ENCODE measurements at regions not wholly inside any gene's neighbourhood (a gene's known extent, or its start where the extent isn't known, plus 50 kb on each side); places are given as distances from the start of the nearest gene placed in this dataset.
A peak's percentile ranks its signal among the peaks of the same experiment; 100 is the strongest.
"Not testable (repeated sequence)": the region's sequence is repeated elsewhere in the genome, so short reads cannot be mapped to it uniquely, and the experiment has no call there.

DNA sequence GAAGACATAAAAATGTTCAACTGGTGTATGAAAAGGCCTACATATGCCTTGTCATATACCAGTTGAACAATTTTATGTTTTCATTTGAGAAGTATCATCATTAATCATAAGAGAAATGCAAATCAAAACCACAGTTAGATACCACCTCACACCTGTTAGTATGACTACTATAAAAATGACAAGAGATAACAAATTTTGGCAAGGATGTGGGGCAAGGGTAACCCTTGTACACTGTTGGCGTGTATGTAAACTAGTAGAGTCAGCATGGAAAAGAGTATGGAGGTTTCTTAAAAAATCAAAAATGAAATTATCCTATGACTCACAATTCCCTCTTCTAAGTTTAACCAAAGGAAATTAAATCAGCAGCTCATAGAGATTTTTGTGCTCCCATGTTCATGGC lies 250.4 kb upstream of the ST8SIA4 start:
- DNase-seq: no peak

DNA sequence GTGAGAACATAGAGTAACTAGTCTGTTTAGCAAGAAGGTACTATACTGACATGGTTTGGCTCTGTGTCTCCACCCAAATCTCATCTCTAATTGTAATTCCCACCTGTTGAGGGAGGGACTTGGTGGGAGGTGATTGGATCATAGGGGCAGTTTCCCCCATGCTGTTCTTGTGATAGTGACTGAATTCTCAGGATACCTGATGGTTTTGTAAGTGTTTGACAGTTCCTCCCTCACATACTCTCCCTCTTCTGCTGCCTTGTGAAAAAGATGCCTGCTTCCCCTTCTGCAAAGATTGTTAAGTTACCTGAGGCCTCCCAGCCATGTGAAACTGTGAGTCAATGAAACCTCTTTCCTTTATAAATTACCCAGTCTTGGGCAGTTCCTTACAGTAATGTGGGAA lies 240.4 kb upstream of the ST8SIA4 start:
- DNase-seq: no peak

DNA sequence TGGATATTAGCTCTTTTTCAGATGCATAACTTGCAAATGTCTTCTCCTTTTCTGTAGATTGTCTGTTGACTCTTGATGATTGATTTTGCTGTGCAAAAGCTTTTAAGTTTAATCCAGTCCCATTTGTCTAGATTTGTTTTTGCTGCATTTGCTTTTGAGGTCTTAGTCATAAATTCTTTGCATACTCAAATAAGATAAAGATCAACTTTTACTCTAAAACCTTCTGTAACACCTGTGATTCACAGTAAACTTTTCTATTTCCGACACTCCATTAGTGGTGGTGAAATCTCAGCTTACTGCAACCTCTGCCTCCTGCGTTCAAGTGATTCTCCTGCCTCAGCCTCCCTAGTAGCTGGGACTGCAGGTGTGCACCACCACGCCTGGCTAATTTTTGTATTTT lies 239.0 kb upstream of the ST8SIA4 start:
- DNase-seq: no peak

DNA sequence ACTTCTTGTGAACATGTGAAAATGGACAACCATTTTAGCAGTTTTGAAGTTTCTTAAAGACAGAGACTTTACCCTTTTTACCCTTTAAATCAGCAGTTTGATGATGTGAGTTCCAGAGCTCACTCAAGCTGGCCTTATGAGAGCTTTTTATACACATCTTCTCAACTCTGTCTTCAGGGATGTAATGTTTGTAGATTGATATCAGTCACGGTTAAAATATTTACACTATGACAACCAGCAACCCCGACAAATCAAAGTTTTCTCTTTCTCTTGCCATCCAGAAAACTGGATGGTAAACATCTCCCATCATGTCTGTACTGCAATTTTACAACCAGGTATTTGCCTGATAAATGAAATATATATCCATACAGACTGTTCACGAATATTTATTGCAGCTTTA lies 233.4 kb upstream of the ST8SIA4 start:
- DNase-seq: no peak

DNA sequence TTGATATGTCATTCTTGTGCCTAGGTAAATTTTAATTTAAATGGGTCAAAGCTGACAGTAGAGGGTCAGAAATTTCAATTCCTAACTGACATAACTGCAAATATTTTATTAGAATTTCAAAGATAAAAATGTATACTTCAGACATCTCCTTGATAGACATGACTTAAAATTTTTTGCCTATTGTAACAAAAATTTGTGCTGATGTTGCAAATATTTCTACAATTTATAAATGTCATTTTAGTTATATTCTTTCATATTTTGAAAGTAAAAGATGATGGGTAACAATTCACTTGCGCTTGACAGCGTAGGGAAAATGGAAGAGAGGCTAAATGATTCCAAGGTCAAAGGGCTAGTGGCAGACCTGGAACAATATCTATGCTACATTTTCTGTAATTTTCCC lies 220.3 kb upstream of the ST8SIA4 start:
- no peak for DNase-seq

DNA sequence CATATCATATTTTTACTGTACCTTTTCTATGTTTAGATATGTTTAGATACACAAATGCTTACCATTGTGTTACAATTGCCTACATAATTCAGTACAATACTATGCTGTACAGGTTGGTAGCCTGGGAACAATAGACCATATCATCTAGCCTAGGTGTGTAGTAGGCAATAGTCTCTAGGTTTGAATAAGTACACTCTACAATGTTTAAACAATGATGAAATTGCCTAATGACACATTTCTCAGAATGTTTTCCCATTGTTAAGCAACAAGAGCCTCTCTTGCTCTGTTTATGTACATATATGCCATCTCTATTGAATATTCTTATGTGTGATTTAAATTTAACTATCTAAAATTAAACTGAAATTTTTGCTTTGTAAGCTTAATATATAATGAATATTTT lies 209.6 kb upstream of the ST8SIA4 start:
- DNase-seq: no peak

DNA sequence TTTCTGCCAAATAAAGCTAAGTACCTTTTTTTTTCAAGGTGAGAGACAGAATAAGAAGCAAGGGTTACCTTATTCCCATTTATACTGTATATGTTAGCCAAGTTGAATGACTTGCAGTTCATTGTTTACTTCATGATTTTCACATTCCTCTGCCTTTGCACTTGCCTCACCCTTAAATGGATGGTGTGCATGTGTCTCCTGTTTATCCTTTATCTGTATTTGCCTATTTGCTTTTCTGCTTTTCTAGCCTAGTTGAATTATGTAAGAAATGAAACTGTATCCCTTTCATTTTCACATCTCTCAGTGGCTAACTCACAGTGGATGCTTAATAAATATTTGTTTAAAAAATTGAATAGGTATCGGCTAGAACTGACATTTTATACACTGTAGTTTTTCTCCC lies 200.8 kb upstream of the ST8SIA4 start:
- no peak for DNase-seq

DNA sequence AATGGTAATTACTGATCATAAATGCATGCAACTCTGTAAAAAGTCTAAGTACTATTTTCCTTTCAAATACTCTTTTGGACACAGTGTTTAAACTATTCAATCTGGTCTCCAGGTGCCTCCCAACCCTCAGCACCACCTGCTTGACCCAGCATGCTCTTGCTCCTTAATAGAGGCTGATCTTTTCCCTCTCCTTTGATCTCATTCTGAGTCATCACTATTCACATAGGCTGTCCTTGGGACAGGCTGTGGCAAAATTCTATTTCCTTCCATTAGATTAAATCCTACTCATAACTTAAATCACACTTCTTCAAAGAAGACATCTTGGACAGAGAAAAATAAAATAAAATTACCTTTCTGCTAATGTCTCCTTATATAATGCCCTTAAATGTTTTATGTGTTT lies 199.4 kb upstream of the ST8SIA4 start:
- no peak for DNase-seq

DNA sequence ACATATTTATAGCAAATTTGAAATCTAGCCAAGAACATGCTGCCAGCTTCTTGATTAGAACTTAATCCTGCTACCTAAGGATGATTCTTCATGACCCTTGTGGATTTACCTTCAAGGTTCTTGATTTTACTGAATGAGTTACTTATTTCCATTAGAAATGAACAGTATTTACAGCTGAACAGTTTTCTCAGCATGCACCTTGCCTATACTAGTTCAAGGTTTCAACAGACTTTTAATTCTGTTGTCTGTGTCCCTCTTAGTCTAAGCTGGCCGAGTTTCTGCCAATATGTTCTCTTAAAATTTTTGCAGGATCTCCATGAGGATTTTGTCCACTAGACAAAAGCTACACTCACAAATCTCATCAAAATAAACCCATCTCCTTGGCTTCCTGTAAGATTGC lies 188.8 kb upstream of the ST8SIA4 start:
- DNase-seq: no peak

DNA sequence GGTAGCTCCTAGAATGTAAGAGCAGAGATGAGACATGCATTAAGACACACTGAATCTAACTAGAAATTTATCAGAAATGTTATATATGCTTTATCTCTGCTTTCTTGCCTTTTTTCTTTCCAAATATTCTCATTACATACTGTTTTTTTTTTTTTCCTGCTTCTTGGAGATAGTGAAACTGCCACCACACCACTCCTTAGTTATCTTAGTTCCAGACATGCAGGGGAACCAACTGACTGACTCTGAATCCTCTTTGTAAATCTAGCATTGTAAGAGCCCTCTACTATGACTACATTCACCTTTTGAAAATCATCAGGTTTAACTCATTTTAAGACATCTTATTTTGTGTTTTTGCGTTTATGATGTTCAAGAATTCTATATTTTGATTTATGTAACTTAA lies 181.3 kb upstream of the ST8SIA4 start:
- no peak for DNase-seq

DNA sequence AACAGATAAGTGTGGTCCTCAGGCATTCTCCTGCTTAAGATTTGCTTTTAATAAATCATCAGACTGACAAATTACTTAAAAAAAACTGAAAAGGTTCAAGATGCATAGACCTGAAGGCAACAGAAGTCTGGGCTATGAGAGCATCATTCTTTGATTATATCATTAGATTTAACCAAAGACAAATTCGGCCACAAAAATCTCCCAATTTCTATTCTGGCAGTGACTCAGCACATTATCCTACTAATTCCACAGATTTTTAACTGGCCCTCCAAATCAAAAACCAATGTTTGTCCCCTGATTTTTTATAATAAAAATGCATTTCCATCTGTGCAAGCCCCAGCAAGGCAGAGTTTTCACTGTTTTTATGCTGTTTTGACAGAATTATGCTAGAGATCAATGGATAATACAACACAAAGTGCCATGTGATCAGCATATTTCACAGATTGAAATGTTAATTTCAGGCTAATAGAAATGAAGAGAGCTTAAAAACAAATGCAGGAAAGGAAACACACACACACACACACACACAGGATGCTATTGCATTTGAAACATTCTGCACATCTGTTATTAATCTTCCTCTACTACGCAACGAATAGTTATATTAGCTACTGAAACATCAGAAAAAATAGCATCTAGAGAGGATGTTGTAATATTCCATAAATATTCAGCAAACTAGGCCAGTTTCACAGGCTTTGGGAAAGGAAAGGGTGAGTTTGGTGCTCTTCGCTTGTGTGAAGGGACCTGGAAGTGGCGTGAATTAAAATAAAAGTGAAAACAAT lies 177.6 kb upstream of the ST8SIA4 start:
- DNase-seq: no peak

DNA sequence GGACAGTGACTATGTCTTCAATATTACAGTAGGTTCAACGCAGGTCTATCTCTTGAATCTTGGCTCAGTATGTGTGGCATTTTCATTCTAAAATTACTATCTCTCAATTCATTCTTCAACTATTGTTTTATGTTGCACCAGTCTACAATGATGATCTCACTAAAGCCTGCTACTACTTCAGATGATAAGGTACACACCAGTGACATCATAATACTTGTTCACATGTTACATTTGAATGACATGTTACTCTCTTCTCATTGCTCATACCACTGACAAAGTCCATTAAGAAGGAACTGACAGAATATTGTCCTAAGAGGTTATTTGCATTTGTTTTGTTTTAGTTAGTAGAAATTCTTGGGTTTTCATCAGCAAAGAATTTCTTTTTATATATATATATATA lies 165.2 kb upstream of the ST8SIA4 start:
- DNase-seq: no peak

DNA sequence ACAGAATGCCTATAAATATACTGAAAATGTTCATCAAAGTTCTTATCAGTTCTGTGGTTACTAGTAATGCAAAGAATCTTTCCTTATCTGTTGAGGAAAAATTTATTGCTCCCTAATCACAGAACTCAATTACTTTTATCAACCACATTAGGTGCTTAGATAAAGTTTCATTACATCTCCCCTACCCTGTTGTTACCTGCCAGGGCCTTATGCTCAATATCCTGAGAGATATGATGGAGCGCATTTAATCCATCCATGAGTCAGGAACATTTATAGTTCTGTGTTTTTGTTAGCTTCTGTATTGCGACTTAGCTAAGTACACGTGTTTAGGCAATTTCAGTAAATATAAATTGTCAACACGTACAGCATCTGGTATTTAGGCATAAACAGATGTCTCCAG lies 164.3 kb upstream of the ST8SIA4 start:
- DNase-seq: no peak

DNA sequence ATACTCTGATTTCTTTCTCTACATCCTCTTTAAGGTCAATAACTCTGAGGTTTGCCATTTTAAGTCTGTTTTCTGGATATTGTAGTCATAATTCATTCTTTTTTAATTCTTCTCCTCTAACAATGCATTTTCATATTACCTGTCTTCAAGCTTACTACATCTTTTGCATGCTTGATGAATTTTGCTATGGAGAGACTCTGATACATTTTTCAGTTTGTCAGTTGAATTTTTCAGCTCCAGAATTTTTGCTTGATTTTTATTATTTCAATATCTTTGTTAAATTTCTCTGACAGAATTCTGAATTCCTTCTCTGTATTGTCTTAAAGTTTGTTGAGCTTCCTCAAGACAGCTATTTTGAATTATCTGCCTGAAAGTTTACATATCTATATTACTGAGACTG lies 159.8 kb upstream of the ST8SIA4 start:
- no peak for DNase-seq

DNA sequence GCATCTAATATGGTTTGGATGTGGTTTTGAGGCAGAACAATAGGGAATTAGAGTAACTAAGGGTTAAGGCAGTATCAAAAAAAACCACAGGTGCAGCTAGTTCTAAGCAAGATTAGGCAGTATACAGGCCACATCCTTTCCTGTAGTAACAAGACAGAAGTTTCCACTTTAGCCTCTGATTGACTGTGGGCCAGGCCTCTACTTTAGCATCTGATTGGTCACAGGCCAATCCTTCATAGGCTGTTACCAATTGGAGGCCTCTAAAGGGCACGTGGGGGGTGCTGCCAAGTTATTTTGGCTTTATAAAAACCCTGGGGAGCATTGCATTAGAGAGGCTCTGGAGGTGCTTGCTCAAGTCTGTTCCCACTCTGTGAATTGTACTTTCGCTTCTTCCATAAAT lies 144.1 kb upstream of the ST8SIA4 start:
- DNase-seq: peak; percentile 4

DNA sequence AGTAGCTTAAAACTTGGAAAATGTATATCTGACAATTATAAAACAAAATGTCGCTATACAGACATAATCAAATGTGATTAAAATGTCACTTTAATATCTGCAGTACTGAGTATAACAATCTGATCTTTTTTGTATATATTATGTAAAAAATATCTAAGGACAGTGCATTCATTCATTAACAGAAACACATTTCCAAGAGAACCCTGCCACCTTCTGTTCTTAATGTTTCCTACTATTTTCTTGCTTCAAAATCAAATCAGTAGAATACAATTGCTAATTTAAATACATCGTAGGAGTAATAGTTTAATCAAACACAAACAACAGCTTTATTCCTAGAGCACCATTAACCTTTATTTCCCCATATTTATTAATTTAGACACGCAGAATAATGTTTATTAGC lies 142.6 kb upstream of the ST8SIA4 start:
- no peak for DNase-seq

DNA sequence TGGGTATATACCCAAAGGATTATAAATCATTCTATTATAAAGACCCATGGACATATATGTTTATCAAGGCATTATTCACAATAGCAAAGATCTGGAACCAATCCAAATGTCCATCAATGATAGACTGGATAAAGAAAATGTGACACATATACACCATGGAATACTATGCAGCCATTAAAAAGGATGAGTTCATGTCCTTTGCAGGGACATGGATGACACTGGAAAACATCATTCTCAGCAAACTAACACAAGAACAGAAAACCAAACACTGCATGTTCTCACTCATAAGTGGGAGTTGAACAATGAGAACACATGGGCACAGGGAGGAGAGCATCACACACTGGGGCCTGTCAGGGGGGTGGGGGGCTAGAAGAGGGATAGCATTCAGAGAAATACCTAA lies 136.9 kb upstream of the ST8SIA4 start:
- DNase-seq: not testable (repeated sequence)

DNA sequence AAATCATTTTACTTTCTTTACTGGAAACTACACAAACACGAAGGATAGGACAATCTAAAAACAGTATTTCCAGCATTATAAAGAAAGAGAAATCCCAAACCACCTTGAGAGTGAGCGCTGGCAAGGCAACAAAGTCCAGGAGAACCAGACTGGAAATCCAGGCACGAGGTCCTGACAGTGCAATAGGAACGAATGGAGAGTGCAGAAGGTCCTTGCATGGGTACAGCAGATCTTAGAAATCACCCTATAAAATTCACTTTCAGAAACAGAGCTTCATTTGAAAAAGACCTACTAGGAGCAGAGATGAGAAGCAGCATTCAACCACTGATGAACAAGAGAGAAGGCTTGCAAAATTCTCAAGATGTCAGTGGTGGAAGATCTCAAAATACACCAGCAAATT lies 133.7 kb upstream of the ST8SIA4 start:
- DNase-seq: no peak

DNA sequence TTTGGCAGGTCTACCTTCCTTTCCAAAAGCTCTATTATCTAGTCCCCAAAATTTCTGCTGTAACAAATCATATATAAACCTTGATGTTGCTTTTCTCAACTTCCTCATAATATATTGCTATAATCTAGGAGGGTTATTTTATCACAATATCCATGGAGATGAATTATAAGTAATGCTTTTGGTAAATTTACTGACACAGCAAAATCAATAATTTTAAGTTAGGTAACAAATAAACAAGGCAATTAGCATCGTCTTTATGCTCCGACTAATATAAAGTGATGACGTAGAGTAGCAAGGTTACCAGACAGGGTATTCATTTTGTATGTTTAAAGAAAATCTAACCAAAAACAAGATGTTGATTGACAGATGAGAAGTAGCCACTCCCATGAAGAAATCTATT lies 132.3 kb upstream of the ST8SIA4 start:
- DNase-seq: no peak

DNA sequence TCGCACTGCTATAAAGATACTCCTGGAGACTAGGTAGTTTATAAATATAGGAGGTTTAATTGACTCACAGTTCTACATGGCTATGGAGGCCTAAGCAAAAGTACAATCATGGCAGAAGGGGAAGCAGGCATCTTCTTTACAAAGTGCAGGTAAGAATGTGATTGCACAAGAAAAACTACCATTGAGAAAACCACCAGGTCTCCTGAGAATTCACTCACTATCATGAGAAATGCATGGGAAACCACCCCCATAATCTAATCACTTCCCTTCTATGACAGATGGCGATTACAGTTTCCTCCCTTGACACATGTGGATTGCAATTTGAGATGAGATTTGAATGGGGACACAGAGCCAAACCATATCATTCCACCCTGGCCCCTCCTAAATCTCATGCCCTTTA lies 121.2 kb upstream of the ST8SIA4 start:
- DNase-seq: no peak

DNA sequence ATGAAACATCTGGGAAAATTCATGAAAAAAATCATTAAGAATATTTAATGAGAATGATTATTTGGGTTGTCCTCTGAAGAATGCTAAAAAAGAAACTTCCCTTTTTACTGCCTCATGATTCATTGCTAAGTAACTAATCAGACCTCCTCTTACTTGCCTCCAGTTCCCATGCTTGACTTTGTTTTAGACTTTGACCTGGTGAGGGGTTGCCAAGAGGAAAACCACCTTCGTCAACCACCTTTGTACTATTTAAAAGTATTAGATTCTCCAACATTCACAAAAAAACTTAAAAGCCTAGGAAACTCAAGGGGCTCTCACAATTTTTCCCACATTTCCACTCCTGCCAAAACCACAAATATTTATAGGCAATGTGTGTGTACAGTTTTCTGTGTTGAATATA lies 115.2 kb upstream of the ST8SIA4 start:
- no peak for DNase-seq

DNA sequence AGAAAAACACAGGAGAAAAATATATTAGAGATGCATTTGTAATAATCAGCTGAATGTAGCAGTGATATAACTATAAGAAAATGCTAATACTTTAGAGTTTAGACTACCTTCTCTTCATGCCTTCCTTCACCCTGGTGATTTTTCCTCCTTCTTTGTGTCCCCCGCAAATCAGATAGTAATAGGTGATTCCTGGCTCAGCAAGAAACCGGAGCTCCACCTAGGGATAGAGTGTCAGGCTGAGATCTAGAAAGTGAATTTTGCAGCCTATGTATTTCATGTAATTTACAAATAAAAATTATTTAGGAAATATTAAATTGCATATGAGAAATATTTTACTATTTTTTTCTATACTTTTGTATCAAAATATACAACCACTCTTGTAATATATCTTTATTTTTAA lies 109.8 kb upstream of the ST8SIA4 start:
- no peak for DNase-seq

DNA sequence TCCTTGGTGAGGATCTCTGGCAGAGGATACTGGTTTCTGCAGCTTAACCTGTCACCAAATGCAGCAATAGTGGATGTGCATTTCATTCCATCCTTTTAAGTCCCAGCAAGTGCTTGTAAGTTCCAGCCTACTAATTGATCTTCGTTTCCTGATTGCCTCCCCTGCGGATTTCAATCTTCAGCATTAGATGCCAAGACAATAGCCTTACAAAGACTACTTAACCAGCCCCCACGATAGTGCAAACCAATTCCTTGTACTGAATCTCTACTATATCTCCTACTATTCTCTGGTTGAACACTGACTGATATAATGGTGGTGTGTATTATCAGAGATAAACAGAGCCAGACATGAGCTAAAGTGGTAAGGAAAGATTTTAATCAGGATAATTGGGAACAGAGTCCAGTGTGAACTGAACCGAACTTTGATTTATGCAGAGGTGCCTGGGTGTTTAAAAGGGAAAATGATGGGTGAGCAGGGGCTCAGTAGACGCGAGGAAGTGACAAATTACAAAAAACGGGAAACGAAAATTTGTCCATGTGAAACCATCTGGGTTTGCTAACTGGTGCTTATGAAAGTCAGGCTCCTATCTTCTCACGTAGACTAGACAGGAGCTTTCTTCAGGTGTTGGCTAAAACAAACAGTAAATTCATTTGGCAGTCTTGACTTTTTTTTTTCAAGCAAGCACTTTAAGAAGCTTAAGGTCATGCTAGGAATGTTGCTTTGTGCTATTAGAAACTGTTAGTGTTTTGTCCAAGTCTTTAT lies 106.9 kb upstream of the ST8SIA4 start:
- DNase-seq: no peak

DNA sequence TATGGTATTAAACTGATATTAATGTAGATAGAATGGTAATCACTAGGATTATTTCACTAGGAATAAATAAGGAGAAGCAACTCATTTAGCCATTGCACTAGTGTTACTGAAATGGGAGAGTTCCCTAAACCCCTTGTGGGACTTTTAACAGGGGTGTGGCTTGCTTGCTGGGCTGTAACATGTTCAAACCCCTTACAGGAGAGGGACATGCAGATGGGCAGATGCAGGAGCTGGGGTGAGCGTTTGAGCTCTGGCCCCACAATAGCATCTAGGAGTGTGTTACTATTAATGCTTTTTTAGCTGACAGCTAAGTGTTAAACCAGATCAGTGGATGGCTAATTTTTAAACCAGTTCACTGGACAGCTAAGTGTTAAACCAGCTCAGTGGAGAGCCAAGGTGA lies 89.3 kb upstream of the ST8SIA4 start:
- DNase-seq: no peak

DNA sequence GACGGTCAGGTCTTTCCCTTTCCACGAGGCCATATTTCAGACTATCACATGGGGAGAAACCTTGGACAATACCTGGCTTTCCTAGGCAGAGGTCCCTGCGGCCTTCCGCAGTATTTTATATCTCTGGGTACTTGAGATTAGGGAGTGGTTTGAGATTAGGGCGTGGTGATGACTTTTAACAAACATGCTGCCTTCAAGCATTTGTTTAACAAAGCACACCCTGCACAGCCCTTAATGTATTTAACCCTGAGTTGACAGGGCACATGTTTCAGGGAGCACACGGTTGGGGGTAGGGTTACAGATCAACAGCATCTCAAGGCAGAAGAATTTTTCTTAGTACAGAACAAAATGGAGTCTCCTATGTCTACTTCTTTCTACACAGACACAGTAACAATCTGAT lies 80.5 kb upstream of the ST8SIA4 start:
- DNase-seq: not testable (repeated sequence)
